ENCODE measurements at regions not wholly inside any gene's neighbourhood (a gene's known extent, or its start where the extent isn't known, plus 50 kb on each side); places are given as distances from the start of the nearest gene placed in this dataset.

DNA sequence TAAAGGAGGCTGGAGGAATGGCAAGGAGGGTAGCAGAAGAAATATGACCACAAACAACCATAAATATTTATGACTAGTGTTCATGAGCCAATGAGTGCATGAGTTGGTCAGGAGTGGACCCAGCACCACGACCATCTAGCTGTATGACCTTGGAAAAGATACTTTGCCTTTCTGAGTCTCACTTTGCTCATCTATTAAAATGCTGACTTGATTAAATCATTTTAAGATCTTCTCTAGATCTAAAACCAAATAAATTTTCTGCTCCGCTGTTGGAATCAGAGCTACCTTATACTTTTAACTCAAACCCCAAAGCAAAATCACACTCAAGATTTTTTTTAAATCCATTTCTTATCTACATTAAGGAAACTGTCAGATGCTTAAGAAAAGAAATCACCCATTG is 207.0 kb downstream of the GPAM start:
- no peak overlapping the region for H3K27ac Mint-ChIP-seq
- no peak overlapping the region for H3K4me3 Mint-ChIP-seq
- Histone ChIP-seq H3K4me1 (ENCODE audit: control insufficient read depth, insufficient read depth, low read length) (no peaks in the 10 kb centered on the region), H3K9me3 (ENCODE audit: control insufficient read depth, insufficient read depth, low read length) (no peaks in the 10 kb centered on the region), H3K4me3 (ENCODE audit: low read length) (no peak overlapping the region), H3K27ac (ENCODE audit: low read length) (no peak overlapping the region), H3K27me3 (ENCODE audit: control insufficient read depth, insufficient read depth, low read length) (no peaks in the 10 kb centered on the region), H3K36me3 (ENCODE audit: control insufficient read depth, insufficient read depth, low read length) (no peaks in the 10 kb centered on the region)
- WGBS (ENCODE audit: insufficient coverage) = 70% methylated on average over 2 of the region's 2 CpGs
- TF ChIP-seq CTCF (IDR thresholded peaks at IDR 0.05) = no peak
- ATAC-seq (no peak), DNase-seq (no peak)
- no peaks in the 10 kb centered on the region for H3K27me3 Mint-ChIP-seq (ENCODE audit: low read depth in 2 of 2)
- no peaks in the 10 kb centered on the region for H3K4me1 Mint-ChIP-seq
- H3K9me3 Mint-ChIP-seq = peaks cover 2 to 7% of the 10 kb centered on the region in 2 donors
- no peaks in the 10 kb centered on the region for H3K36me3 Mint-ChIP-seq
- intact Hi-C loops (cut with micrococcal nuclease) = no loop called here

DNA sequence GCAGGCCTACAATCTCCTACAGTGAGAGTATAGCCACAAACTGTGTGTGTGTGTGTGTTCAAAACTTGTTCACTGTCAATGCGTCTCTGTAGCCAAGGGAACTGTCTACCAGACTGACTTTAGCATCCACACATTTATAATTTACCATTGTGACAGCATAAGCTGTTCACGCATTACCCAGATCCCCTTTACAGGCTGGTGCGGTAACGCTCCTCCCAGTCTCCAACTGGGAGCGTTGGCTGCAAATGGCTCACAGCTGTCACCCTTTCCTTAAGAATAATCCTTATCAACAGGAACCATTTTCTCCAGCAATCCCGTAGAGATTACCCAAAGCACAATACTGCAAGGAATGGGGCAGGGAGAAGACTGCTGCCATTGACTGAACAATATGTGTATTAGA is 199.5 kb downstream of the GPAM start:
- no peaks in the 10 kb centered on the region for H3K27me3 ChIP-seq (ENCODE audit: control insufficient read depth, insufficient read depth, low read length)
- no peak for TF ChIP-seq CTCF (IDR thresholded peaks at IDR 0.05)
- peaks cover 1 to 4% of the 10 kb centered on the region in 2 donors for H3K9me3 Mint-ChIP-seq
- H3K4me3 ChIP-seq (ENCODE audit: low read length) = no peak overlapping the region
- no peak overlapping the region for H3K27ac ChIP-seq (ENCODE audit: low read length)
- WGBS (ENCODE audit: insufficient coverage) = 82% methylated on average over 6 of the region's 6 CpGs
- no peak overlapping the region for H3K4me3 Mint-ChIP-seq
- intact Hi-C loops (cut with micrococcal nuclease) = no loop called here
- no peak for DNase-seq
- H3K4me1 Mint-ChIP-seq = no peaks in the 10 kb centered on the region
- no peak overlapping the region for H3K27ac Mint-ChIP-seq
- H3K36me3 ChIP-seq (ENCODE audit: control insufficient read depth, insufficient read depth, low read length) = no peaks in the 10 kb centered on the region
- H3K27me3 Mint-ChIP-seq (ENCODE audit: low read depth in 2 of 2) = no peaks in the 10 kb centered on the region
- H3K36me3 Mint-ChIP-seq = no peaks in the 10 kb centered on the region
- no peak for ATAC-seq
- no peaks in the 10 kb centered on the region for H3K4me1 ChIP-seq (ENCODE audit: control insufficient read depth, insufficient read depth, low read length)
- no peaks in the 10 kb centered on the region for H3K9me3 ChIP-seq (ENCODE audit: control insufficient read depth, insufficient read depth, low read length)

DNA sequence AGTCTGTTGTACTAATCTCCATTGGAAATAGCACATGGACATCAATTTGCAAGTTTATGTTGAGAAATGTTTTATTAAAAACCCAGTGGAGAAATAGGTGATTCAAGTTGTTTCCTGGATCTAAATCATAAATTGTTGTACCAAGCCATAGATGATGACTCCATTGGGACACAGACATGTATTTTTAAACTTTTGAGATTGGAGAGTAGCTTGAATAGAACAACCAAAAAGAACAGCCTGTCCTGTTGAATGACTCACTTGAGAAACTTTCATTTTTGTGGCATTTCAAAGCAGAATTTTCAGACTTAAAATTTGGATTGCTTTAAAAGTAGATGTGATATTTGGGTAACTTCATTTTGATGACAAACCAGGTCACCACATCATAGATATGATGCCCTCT is 197.5 kb downstream of the GPAM start:
- H3K27me3 Mint-ChIP-seq (ENCODE audit: low read depth in 2 of 2) = no peaks in the 10 kb centered on the region
- DNase-seq (no peak), ATAC-seq (no peak)
- H3K27ac Mint-ChIP-seq = no peak overlapping the region
- Histone ChIP-seq H3K4me3 (ENCODE audit: low read length) (no peak overlapping the region), H3K27me3 (ENCODE audit: control insufficient read depth, insufficient read depth, low read length) (no peaks in the 10 kb centered on the region), H3K4me1 (ENCODE audit: control insufficient read depth, insufficient read depth, low read length) (no peaks in the 10 kb centered on the region), H3K9me3 (ENCODE audit: control insufficient read depth, insufficient read depth, low read length) (no peaks in the 10 kb centered on the region), H3K36me3 (ENCODE audit: control insufficient read depth, insufficient read depth, low read length) (no peaks in the 10 kb centered on the region), H3K27ac (ENCODE audit: low read length) (no peak overlapping the region)
- H3K4me1 Mint-ChIP-seq = no peaks in the 10 kb centered on the region
- no peak for TF ChIP-seq CTCF (IDR thresholded peaks at IDR 0.05)
- H3K36me3 Mint-ChIP-seq = no peaks in the 10 kb centered on the region
- intact Hi-C loops (cut with micrococcal nuclease) = no loop called here
- H3K4me3 Mint-ChIP-seq = no peak overlapping the region
- H3K9me3 Mint-ChIP-seq = no peaks in the 10 kb centered on the region

DNA sequence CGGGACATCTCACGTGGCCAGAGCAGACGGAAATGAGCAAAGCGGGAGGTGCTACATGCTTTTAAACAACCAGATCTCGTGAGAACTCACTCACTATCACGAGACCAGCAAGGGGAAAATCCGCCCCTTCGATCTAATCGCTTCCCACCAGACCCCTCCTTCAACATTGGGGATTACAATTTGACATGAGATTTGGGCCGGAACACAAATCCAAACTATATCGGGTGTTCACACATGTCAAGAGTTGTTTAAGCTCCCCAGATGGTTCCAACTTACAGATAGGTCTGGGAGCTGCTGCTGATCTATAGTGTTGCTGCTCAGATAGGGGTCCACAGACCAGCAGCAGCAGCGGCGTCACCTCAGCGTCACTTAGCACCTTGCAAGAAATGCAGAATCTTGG is 194.9 kb downstream of the GPAM start:
- H3K4me1 ChIP-seq (ENCODE audit: control insufficient read depth, insufficient read depth, low read length) = no peaks in the 10 kb centered on the region
- intact Hi-C loops (cut with micrococcal nuclease) = no loop called here
- TF ChIP-seq CTCF (IDR thresholded peaks at IDR 0.05) = no peak
- H3K27ac Mint-ChIP-seq = no peak overlapping the region
- no peak overlapping the region for H3K27ac ChIP-seq (ENCODE audit: low read length)
- no peak for DNase-seq
- no peaks in the 10 kb centered on the region for H3K36me3 Mint-ChIP-seq
- no peaks in the 10 kb centered on the region for H3K36me3 ChIP-seq (ENCODE audit: control insufficient read depth, insufficient read depth, low read length)
- no peak overlapping the region for H3K4me3 Mint-ChIP-seq
- no peaks in the 10 kb centered on the region for H3K27me3 ChIP-seq (ENCODE audit: control insufficient read depth, insufficient read depth, low read length)
- H3K4me1 Mint-ChIP-seq = no peaks in the 10 kb centered on the region
- peaks cover 0 to 3% of the 10 kb centered on the region in 2 donors for H3K9me3 Mint-ChIP-seq
- ATAC-seq = no peak
- 78% methylated on average over 14 of the region's 14 CpGs for WGBS (ENCODE audit: insufficient coverage)
- peaks cover 0 to 4% of the 10 kb centered on the region in 2 donors for H3K27me3 Mint-ChIP-seq (ENCODE audit: low read depth in 2 of 2)
- no peaks in the 10 kb centered on the region for H3K9me3 ChIP-seq (ENCODE audit: control insufficient read depth, insufficient read depth, low read length)
- no peak overlapping the region for H3K4me3 ChIP-seq (ENCODE audit: low read length)
